Endothelial cell (in vitro differentiated cells): ENCODE measurements at regions not wholly inside any gene's neighbourhood (a gene's known extent, or its start where the extent isn't known, plus 50 kb on each side); places are given as distances from the start of the nearest gene placed in this dataset.

Experiments used
- DNase-seq: peaks from one replicate; pipeline ENCODE4 v3.0.0; 2021; ENCODE audit warnings: low spot score
- H3K27ac Mint-ChIP-seq: one replicate; pipeline ENCODE4 v1.8.0; 2021; ENCODE audit warnings: mixed read lengths, inconsistent platforms; ENCODE audit not compliant: unreplicated experiment
- H3K27me3 Mint-ChIP-seq: one replicate; pipeline ENCODE4 v1.8.0; 2021; ENCODE audit warnings: mild to moderate bottlenecking, moderate library complexity, mixed read lengths, inconsistent platforms; ENCODE audit not compliant: unreplicated experiment
- H3K36me3 Mint-ChIP-seq: one replicate; pipeline ENCODE4 v1.8.0; 2021; ENCODE audit warnings: mild to moderate bottlenecking, low read depth, mixed read lengths, inconsistent platforms; ENCODE audit not compliant: unreplicated experiment
- H3K4me1 Mint-ChIP-seq: one replicate; pipeline ENCODE4 v1.8.0; 2021; ENCODE audit warnings: mild to moderate bottlenecking, mixed read lengths, inconsistent platforms; ENCODE audit not compliant: unreplicated experiment
- H3K4me3 Mint-ChIP-seq: one replicate; pipeline ENCODE4 v1.8.0; 2021; ENCODE audit warnings: mild to moderate bottlenecking, mixed read lengths, inconsistent platforms; ENCODE audit not compliant: unreplicated experiment
- H3K9me3 Mint-ChIP-seq: one replicate; pipeline ENCODE4 v1.8.0; 2021; ENCODE audit warnings: mixed read lengths, inconsistent platforms; ENCODE audit not compliant: unreplicated experiment
- TF ChIP-seq, protein P1 (sequence below): fragments of 200-600 bp; sonication (generic); IDR thresholded peaks from one replicate; pipeline ENCODE4 v1.5.0; 2021; ENCODE audit warnings: antibody characterized with exemption; ENCODE audit not compliant: unreplicated experiment

- no peak for DNase-seq
- no peaks in the 10 kb centered on the region for H3K9me3 Mint-ChIP-seq
- no peaks in the 10 kb centered on the region for H3K27me3 Mint-ChIP-seq
- H3K27ac Mint-ChIP-seq = no peak overlapping the region
- H3K4me3 Mint-ChIP-seq = no peak overlapping the region
- no peaks in the 10 kb centered on the region for H3K36me3 Mint-ChIP-seq
- TF ChIP-seq, protein P1, sequence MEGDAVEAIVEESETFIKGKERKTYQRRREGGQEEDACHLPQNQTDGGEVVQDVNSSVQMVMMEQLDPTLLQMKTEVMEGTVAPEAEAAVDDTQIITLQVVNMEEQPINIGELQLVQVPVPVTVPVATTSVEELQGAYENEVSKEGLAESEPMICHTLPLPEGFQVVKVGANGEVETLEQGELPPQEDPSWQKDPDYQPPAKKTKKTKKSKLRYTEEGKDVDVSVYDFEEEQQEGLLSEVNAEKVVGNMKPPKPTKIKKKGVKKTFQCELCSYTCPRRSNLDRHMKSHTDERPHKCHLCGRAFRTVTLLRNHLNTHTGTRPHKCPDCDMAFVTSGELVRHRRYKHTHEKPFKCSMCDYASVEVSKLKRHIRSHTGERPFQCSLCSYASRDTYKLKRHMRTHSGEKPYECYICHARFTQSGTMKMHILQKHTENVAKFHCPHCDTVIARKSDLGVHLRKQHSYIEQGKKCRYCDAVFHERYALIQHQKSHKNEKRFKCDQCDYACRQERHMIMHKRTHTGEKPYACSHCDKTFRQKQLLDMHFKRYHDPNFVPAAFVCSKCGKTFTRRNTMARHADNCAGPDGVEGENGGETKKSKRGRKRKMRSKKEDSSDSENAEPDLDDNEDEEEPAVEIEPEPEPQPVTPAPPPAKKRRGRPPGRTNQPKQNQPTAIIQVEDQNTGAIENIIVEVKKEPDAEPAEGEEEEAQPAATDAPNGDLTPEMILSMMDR = no peak
- H3K4me1 Mint-ChIP-seq = peaks cover 34% of the 10 kb centered on the region
These were observed 560.6 kb downstream of the CSNK1G3 start for GRCh38 chr5:124072570-124072969.

GRCh38 chr5:124071039-124071438, 559.1 kb downstream of the CSNK1G3 start:
- TF ChIP-seq, protein P1 = no peak

GRCh38 chr5:124065508-124065907, 553.5 kb downstream of the CSNK1G3 start:
- TF ChIP-seq, protein P1 = no peak

More at GRCh38 chr5:124071039-124071438, 559.1 kb downstream of the CSNK1G3 start:
- Mint-ChIP-seq H3K4me3 (no peak overlapping the region), H3K27me3 (no peaks in the 10 kb centered on the region), H3K9me3 (no peaks in the 10 kb centered on the region), H3K4me1 (peaks cover 34% of the 10 kb centered on the region), H3K36me3 (no peaks in the 10 kb centered on the region), H3K27ac (peak overlapping the region; percentile 97)
- DNase-seq = peak; percentile 9

DNA sequence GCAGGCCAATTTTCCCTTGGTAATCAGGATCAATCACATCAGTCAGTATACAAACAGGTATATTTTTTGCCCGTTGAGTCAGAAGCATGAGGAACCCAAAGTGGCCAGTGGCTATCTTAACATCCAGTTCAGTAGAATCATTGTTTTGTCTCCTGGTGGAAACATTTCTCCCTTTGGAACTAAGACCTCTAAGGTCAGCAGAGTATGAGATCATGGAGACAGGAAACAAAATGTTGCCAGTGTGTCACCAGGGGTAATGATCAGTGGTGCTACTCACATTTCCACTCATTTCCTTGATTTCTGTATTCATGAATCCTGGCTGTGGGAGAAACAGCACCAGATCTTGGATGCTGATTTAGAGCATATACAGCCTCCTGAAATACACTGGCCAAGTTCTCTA, 553.0 kb downstream of the CSNK1G3 start:
- TF ChIP-seq, protein P1 = no peak
- Mint-ChIP-seq H3K9me3 (no peaks in the 10 kb centered on the region), H3K36me3 (no peaks in the 10 kb centered on the region), H3K27me3 (no peaks in the 10 kb centered on the region), H3K4me1 (no peaks in the 10 kb centered on the region), H3K27ac (no peak overlapping the region), H3K4me3 (no peak overlapping the region)
- no peak for DNase-seq

More at GRCh38 chr5:124065508-124065907, 553.5 kb downstream of the CSNK1G3 start:
- no peak overlapping the region for H3K4me3 Mint-ChIP-seq
- no peaks in the 10 kb centered on the region for H3K9me3 Mint-ChIP-seq
- H3K4me1 Mint-ChIP-seq = peaks cover 4% of the 10 kb centered on the region
- no peak for DNase-seq
- no peaks in the 10 kb centered on the region for H3K27me3 Mint-ChIP-seq
- H3K27ac Mint-ChIP-seq = no peak overlapping the region
- no peaks in the 10 kb centered on the region for H3K36me3 Mint-ChIP-seq

DNA sequence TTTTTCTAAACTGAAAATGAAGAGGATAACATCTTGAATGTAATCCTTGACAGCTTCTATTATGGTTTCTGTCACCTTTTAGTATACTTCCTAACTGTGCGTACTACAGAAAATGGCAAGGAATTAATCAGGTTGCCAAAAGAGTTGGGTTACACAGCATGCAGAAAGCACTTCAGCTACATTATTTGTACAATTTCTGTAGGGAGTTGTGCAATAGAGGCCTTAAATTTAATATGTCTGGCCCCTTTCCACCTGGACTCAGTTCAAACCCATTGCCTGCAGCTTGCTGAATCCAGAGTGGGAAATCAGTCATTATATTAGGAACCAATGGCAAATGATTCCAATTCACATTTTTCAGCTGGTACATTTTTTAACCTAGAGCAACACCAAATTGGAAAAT, 549.7 kb downstream of the CSNK1G3 start:
- H3K36me3 Mint-ChIP-seq = no peaks in the 10 kb centered on the region
- TF ChIP-seq, protein P1 = no peak
- H3K27ac Mint-ChIP-seq = no peak overlapping the region
- no peak overlapping the region for H3K4me3 Mint-ChIP-seq
- H3K9me3 Mint-ChIP-seq = no peaks in the 10 kb centered on the region
- no peaks in the 10 kb centered on the region for H3K27me3 Mint-ChIP-seq
- peaks cover 10% of the 10 kb centered on the region for H3K4me1 Mint-ChIP-seq
- DNase-seq = no peak
